SK-N-MC (cell line): ENCODE measurements at regions not wholly inside any gene's neighbourhood (a gene's known extent, or its start where the extent isn't known, plus 50 kb on each side); places are given as distances from the start of the nearest gene placed in this dataset.

Source experiments
- EZH2 ChIP-seq: fragments of 200-600 bp; sonication (generic); IDR thresholded peaks from one replicate; pipeline ENCODE4 v1.6.1; 2017; ENCODE audit warnings: antibody characterized with exemption
- FOXP2 ChIP-seq: optimal IDR thresholded peaks from 2 replicates; pipeline ENCODE3; 2011; ENCODE audit warnings: mild to moderate bottlenecking, moderate library complexity; ENCODE audit not compliant: insufficient read depth; ENCODE audit errors: extremely low read length, control extremely low read depth
- POLR2AphosphoS5 ChIP-seq: IDR thresholded peaks from 2 replicates; pipeline ENCODE4 v1.6.1; 2012; ENCODE audit warnings: mild to moderate bottlenecking, low read depth, low read length, borderline replicate concordance

GRCh38 chr16:54693864-54694263, 236.8 kb upstream of the IRX5 start:
- TF ChIP-seq POLR2AphosphoS5 (no peak), EZH2 (no peak), FOXP2 (no peak)
